DMS 273 (cell line): ENCODE measurements at regions not wholly inside any gene's neighbourhood (a gene's known extent, or its start where the extent isn't known, plus 50 kb on each side); places are given as distances from the start of the nearest gene placed in this dataset.
"Not testable (repeated sequence)": the region's sequence is repeated elsewhere in the genome, so short reads cannot be mapped to it uniquely, and the experiment has no call there.

Source experiments
- DNase-seq: peaks from one replicate; lab custom pipeline; 2025; ENCODE audit not compliant: unreplicated experiment; lab: John Stamatoyannopoulos, UW

DNA sequence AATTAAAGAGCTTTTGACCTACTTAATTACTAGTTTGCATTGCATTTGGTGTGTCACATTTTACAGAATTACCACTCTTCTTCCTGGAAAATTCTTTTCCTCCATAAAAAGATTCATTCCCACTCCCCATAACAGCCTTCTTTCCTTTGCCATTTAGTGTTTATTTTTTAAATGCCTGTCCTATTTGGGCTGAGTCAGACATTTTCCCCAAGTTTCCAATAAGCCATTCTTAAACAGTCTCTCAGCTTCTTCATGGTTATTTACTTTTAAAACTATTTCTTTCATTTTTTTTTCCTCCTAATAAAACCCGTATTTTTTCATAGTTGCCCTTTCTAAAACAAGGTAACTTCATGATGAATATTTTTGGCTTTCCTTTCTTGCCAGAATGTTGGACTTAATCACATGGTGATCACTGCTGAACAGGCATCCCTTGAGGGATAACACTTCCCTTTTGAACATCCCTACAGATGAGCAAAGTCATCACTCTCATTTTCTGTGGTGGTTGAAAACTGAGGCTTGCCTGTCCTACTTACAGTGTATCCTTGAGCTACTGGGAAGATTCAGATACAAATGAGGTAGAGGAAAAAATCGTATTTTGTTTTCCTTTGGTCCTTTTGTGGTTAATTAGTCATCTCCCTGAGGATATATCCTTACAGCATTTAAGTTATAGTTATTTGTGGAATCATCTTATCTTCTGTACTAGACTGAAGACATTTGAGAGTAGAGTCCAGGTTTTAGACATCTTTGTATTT lies 520.5 kb upstream of the NR3C2 start:
- DNase-seq: no peak

DNA sequence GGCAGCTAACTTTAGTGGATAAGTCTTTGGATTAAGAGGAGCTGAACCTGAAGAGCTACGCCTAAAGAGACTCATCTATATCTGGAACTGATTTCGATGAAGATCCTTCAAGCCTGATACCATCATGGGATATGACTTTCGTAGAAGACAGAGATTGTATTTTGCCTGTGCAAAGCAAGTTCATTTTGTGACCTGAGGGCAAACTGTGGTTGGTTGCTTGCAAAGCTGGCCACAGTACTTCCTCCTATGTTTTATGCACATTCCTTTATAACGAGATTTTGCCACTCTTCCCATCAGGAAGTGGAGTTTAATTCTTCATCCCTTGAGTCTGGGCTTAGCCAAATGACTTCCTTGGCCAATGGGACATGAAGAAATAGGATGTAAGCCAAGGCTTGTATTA lies 519.3 kb upstream of the NR3C2 start:
- no peak for DNase-seq

DNA sequence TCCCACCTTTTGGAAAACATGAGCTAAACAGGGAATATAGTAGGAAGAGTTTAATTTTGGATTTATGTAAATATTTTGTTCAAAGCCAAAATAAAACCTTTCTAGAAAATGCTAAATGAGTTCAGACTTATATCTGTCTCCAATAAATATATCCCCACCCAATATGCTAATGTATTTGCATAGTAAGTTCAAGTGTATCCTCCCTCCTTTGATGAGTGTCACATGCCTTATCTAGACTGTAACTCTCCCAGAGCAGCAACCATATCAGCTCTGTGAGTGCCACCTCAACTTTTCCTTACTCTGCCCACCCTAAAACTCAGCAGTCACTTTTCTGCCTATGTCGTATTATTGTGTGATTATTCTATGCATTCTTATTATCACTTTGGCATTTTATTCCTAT lies 516.1 kb upstream of the NR3C2 start:
- no peak for DNase-seq

DNA sequence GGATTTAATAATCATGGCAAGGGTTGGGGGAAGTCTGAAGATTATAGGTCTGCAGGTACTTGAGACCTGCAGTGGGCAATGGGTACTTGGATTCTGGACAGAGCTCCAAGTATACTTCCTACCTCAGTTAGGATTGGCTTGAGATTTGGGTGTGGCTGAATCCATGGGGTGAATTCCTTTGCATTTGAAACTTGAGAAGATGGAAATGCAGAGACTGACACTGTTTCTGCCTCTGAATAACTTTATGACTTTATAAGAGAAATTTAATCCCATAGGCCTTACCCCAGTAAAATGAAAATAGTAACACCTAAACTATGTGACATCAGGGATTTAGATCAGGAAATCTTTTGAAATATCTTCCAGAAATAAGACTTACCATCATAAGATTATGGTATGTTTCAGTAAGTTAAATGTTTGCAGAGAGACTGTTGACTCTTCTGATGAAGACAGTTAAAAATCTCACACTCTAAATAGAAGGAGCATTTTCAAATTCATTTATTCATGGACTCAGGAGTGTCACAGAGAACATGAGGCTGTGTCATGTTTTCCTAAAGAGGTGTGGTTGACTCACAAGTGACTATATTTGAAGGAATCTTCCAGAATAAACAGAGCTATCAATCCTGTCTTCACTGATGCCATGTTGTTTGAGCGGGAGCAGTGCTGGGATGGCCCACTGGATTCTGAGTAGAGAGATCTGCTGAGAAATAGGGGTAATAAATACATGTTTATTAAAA lies 513.5 kb upstream of the NR3C2 start:
- DNase-seq: no peak

DNA sequence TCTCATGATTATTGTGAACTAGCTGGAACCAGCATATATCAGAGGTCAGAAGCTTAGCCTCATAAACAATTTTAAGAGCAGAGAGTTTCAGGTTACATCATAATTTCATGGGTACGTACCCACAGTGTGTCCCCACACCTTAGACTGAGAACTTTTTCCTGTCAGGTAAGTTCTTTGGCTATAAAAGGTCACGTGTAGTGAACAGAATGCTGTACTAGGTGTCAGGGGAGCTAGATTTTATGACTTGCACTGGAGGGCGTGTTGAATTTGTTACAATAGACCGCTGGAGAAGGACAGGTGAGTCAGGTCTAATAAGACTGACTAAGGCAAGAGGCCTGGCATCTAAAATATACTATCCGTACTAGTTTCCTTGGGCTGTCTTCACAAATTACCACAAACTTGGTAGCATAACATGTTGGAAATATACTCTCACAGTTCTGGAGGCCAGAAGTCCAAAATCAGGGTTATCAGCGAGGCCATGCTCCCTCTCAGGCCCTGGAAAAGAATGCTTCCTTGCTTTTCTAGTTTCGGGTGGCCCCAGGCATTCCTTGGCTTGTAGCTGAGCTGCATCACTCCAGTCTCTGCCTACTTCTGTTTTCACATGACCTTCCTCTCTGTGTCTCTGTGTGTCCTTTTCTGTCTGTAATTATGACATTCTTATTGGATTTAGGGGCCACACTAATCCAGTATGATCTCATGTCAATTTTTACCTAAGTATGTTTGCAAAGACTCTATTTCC lies 512.0 kb upstream of the NR3C2 start:
- DNase-seq: no peak

DNA sequence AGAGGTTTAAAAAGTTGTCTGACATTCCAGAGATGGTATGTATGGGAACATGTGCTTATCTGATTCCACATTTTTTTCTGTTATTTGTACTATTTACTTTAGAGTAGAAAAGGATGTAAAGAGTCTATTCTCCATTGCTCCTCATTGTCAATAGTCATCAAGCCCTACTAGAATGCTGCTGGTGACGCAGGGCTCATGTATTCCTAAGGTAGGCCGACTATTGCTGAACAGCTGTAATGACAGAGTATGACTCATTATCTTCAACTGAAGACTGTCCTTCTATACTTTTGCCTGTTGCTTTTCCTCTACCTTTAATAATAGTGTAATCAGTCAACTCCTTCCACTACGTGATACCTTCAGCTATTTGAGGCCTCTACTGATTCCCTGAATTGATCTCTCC lies 509.1 kb upstream of the NR3C2 start:
- DNase-seq: no peak

DNA sequence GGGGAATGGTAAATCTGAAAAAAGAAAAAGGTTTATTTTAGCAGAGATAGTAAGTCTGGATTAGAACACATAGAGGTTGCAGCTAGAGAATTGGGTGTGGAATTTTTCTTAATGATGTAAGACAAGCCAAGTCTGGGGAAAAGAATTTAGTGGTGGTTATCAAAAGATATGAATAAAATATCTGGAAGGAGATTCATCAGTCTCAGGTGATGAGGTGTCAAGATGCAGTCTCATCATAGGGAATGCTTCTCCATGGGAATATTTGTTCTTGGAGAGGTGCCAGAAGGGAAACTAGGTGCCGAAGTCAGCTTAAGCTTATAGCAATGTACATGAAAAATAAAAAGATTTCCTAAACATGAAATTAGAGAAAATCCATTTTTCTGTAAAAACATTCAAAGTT lies 504.1 kb upstream of the NR3C2 start:
- no peak for DNase-seq

DNA sequence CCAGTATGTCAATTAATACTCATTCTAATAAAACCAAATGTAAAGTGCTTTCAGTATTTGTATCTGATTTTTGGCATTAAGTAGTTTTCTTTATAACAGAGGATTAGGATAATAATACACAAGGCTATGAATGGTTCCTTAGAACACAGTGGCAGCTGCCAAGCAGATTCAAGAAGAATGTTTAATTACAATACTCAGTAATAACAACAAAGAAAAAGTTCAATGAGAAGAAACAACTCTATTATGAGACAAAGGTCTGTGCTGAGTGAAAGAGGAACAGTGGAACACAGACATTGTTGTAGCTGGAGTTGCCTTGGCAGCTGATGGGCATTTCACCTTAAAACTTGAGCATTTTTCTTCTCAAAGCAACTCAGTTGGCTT lies 502.6 kb upstream of the NR3C2 start:
- DNase-seq: no peak

DNA sequence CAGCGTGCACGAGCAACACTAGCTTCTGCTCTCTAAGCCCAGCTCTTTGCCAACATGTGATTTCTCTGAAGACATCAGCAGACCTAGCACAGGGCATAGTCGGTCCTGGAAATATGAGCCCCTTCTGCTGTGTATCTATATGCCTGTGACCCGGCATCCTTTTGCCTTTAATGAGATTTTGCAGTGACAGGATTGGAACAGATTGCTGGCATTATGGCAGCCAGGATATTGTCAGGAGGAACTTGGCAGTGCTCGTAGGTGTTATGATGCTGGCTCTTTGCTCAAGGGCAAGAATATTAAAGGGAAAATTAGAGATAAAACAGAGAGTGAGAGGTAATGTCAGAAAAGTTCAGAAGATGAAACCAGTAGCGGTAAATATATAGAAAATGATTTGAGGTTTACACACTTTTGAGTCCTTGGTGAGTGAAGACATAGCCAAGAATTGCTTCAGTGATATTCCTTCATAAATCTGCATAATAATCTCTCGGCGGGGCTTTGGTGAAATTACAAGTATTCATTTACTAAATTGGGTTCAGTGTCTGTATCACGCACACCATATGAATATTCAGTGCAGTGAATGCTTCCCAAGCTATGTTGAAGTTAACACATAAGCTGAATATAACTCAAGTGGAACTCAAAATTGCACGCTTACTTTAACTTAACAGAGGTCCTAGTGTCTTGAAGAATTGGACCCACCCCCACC lies 502.1 kb upstream of the NR3C2 start:
- no peak for DNase-seq

DNA sequence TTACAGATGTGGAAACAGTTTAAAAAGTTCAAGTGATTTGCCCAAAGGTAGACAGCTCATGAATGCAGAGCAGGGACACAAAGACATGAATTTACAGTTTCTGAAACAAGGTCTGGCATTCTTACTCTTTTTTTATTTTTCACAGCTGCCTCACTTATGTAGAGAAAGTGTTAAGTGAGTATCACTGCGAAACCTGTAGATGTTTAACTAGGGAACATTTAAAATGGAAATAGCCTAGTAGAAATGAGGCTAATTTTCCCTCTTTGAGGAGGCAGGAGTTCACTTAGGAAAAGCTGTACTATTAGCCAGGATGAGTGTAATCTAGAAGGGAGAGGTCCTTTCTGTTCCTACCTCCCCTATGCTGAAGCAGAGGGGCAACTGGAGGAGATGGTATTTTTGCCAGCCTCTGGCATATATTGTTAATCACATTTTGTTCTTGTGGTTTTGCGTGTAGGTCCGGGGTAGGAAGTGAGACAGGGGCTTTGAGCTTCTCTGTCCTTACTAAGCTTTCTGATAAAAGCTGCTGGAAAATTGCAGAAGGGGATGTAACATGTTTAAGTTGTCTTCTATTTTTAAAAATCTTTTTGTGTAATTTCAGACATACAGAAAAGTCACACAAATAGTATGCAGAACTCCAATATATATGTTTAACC lies 492.8 kb upstream of the NR3C2 start:
- no peak for DNase-seq

DNA sequence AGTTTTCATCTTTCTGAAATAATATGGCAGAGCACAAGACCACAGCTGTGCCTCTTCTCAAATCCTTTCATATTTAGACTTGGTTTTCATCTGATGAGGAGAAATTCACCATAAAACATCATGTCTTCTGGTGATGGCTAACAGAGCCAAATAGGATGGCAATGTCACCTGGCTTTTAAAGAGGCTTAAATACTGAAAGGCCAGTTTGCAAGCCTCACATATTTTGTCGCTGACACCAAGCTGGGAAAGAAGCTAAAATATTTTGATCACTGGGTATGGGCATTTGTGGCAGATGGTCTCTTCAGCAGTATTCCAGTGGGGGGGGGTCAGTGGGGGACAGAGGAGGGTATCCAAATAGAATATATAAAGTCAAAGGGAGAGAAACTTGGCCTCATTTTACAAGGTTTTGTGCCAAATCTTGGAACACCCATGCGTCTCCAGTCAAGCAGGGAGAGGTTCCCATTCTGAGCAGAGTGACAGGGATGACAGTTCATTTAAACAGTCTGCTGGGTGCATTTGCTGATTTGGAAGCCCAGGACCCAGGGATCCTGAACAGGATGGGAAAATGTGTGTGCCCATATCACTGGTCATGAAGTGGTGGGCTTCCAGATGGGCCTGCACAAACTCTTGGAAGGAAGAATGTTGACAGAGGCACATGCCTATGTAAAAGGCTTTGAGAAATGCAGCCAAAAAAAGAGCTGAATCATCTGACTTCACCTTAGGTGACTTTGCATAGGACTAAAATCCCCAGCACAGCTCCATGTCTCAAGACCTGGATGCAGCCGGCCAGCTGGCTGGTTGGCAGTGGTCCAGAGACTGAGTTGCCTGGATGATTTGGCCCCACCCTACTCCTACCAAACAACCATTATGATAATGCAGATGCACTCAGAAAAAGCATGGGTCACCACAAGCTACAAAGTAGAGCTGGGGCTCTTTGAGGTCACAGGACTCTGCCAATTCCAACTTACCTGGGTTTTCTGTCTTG lies 484.4 kb upstream of the NR3C2 start:
- peak; percentile 62 for DNase-seq

DNA sequence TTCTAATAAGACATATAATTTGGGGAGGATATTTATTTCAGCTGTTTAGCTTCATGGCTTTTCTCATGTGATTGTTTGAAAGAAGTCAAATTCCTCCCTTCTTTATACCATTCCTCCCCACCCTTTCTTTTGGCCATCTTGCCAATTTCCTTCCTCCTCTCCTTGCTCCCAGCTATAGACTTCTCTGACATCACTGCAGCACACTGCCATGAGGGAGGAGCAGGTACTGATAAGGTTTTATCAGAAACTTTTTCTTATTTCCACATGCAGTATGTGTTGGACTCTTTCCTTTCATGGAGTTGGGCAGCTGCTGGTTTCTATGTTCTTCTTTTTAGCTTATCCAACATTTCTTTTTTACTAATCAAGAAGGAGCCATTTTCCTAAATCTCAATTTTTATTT lies 481.7 kb upstream of the NR3C2 start:
- DNase-seq: no peak

DNA sequence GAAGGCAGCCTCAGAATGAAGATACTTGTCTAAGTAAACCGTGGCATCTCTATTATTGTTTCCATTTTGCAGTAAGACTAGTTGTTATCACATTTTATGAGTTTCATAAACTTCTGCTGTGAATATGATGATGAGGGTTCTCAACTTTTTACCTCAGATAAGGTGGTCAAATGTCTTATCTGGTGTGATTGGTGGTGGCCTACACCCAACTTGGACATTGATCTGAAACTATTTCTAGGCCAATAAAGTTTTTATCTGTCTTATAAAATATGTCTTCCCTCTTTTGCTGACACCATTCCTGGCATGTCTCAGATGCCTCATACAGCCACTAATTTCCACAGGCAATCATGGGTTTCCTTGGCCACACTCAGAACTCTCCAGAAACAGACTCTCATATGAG lies 480.3 kb upstream of the NR3C2 start:
- no peak for DNase-seq

DNA sequence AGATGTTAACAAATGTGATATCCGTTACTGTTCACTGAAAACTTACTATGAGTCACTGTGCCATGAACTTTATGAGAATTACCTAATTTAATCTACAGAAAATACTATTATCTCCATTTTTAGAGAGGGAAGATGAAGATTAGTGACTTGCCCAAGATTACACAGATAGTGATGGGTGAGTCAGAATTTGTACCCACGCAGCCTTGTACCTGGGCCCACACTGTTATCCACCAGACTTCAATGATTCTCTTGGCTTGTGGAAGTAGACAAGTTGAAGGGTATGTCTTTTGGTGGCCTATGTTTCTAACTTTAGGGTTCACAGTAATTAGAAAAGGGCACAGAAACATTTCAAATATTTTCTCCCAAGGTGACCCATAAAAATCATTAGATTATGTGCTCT lies 472.5 kb upstream of the NR3C2 start:
- no peak for DNase-seq

DNA sequence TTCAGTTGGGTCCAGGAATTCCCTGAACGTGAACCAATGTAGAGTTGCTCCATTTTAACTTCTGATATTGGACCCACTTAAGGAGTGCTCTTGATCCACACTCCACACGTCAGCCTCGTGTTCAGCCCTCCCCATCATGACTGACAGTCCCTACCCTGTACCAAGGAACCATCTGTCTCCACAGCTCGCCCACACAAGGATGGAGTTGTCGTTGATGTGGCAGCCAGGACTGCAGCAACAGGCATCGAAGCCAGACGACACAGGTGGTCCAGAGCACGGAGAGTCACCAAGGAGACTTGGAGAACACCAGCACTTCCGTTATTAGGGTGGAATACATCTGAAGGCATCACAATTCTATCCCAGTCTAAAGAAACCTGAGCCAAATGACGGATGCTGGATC lies 472.1 kb upstream of the NR3C2 start:
- DNase-seq: no peak

DNA sequence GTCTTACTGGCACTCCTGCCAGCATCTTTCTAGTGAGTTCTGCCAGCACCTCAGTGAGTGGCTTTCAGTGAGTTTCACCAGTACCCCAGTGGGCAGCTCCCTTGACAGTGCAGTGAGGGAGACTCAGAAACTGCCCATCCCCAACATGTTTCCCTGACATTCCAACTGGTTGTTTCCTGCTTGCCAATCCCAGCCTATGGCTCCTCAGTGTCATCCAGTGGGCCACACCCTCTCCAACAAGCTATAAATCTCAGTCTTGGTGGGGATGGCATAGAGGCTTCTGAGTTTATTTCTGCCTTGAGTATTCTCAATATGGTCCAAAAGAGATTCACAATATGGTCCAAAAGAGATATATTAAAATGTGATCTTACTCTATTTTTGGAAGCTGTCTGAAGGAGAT lies 461.2 kb upstream of the NR3C2 start:
- no peak for DNase-seq

DNA sequence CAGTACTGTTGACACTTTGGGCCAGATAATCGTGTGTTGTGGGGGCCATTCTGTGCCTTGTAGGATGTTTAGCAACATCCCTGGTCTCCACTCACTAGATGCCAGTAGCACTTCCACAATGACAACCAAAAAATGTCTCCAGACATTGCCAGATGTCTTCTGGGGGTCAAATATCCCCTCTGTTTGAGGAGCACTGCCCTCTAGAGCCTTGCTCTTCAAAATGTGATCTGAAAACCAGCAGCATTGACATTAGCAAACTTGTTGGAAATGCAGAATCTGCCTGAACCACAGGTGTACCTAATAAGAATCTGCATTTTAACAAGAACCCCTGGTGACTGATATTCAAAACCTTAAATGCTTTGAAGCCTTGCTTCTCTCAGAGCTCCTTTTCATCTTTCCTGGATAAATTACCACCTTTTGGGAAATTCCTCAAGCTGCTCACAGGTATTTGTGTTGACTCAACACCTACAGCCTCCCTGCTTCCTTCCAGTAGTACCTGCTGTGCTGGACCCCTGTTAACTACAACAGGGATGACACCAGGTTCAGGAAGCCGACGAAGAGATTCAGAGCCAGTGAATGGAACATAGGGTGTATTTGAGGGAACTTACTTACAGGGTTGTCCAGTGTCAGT lies 459.0 kb upstream of the NR3C2 start:
- DNase-seq: no peak

DNA sequence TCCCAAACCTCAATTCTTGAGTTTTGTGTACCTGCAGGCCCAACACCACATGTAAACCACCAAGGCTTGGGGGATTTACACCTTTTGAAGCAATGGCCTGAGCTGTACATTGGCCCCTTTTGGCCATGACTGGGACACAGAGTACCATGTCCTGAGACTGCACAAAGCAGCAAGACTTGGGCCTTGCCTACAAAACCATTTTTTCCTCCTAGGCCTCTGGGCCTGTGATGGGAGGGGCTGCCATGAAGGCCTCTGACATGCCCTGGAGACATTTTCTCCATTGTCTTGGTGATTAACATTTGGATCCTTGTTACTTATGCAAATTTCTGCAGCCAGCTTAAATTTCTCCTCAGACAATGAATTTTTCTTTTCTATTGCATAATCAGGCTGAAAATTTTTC lies 455.9 kb upstream of the NR3C2 start:
- DNase-seq: not testable (repeated sequence)

DNA sequence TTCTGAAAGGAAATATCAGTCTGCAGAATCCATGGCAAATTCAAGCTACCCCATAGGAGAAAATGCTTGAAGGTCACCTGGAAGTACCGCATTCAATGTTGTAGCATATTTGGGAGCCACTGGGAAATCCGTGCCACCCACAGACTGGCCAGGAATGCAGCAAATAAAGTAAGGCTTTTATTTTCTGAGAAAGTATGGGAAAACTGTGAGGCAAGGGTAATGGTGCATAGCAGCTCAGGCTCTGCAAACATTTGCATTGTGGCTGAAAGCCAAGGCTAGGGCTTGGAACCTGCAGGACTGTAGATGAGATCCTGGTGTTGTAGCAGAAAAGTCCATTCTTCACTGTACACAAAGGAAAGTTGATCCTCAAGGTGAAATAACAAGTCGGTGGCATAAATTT lies 450.9 kb upstream of the NR3C2 start:
- no peak for DNase-seq
